Tibial nerve (tissue), 4 donors: ENCODE measurements at regions not wholly inside any gene's neighbourhood (a gene's known extent, or its start where the extent isn't known, plus 50 kb on each side); places are given as distances from the start of the nearest gene placed in this dataset.

Source experiments
- DNase-seq, 2 donors: peaks; one replicate each; pipeline ENCODE4 v3.0.0-alpha.2; 2019; ENCODE audit warnings: low spot score in 2 of 2
- H3K27ac ChIP-seq, 4 donors: fragments of 200-600 bp; sonication (generic) in 3 of 4; one replicate each; pipeline ENCODE4 v1.5.1; 2017 to 2019; ENCODE audit warnings: mild to moderate bottlenecking in 1 of 4
- H3K27me3 ChIP-seq, 2 donors: fragments of 200-600 bp; sonication (generic) in 1 of 2; one replicate each; pipeline versions ENCODE4 v1.5.1 to v1.6.0; 2017 to 2019
- H3K36me3 ChIP-seq, 3 donors: fragments of 200-600 bp; sonication (generic); one replicate each; pipeline ENCODE4 v1.5.1; 2018 to 2019
- H3K4me1 ChIP-seq, 4 donors: fragments of 200-600 bp; sonication (generic) in 3 of 4; one replicate each; pipeline ENCODE4 v1.5.1; 2017 to 2019
- H3K4me3 ChIP-seq, 4 donors: fragments of 200-600 bp; sonication (generic) in 3 of 4; one replicate each; pipeline ENCODE4 v1.5.1; 2017 to 2019; ENCODE audit warnings: mild to moderate bottlenecking in 1 of 4, moderate library complexity in 1 of 4
- H3K9me3 ChIP-seq, 4 donors: fragments of 200-600 bp; sonication (generic) in 3 of 4; one replicate each; pipeline ENCODE4 v1.5.1; 2017 to 2019
- CTCF ChIP-seq, 5 experiments: fragments of 200-600 bp in 3 of 5; fragments of 450-650 bp in 2 of 5; sonication (generic) in 3 of 5; IDR thresholded peaks; one replicate each; pipeline ENCODE4 v1.5.1; 2016 to 2019; ENCODE audit warnings: antibody characterized with exemption in 5 of 5, mild to moderate bottlenecking in 3 of 5, moderate library complexity in 2 of 5
- EP300 ChIP-seq, 2 donors: sonication (generic); formaldehyde crosslinking; IDR thresholded peaks; one replicate each; pipeline ENCODE4 v1.6.1; 2017; ENCODE audit warnings: antibody characterized with exemption in 2 of 2, mild to moderate bottlenecking in 1 of 2
- POLR2A ChIP-seq, 2 donors: fragments of 450-650 bp; IDR thresholded peaks; one replicate each; pipeline ENCODE4 v1.6.1; 2017; ENCODE audit warnings: antibody characterized with exemption in 2 of 2, mild to moderate bottlenecking in 2 of 2, moderate library complexity in 2 of 2
- WGBS, 2 donors: methylation state at CpG; one replicate each; pipeline ENCODE4 v1.1.5; 2018; 5-methylcytosine and 5-hydroxymethylcytosine counted together

DNA sequence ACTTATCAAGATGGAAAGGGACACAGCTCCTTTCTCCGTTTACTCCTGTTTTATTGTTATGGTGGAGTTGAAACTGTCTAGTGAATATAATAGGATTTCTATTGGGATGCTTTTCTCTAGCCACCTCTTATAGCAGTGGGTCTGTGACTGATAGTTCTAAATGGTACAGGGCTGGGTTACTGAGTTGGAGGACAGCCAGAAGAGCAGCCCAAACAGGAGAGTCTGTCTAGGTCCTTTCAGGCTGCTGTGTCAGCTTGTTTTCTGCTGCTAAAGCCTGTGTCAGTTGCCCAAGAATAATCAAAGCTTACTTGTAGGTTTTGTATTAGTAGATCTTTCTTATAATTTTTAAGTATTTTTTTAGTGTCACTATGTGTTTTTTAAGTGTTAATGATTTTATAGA, 356.0 kb upstream of the SEMA6A start:
- 84 to 88% methylated on average over 1 of the region's 1 CpG for whole genome bisulfite sequencing, 2 donors
- H3K4me3 ChIP-seq = no peak overlapping the region
- H3K27me3 ChIP-seq = no peaks in the 10 kb centered on the region
- TF ChIP-seq POLR2A (IDR thresholded peaks at IDR 0.05) = no peak
- no peak for TF ChIP-seq EP300 (IDR thresholded peaks at IDR 0.05)
- TF ChIP-seq CTCF (IDR thresholded peaks at IDR 0.05) = no peak
- H3K27ac ChIP-seq = no peak overlapping the region
- no peaks in the 10 kb centered on the region for H3K36me3 ChIP-seq
- H3K4me1 ChIP-seq = no peaks in the 10 kb centered on the region
- no peaks in the 10 kb centered on the region for H3K9me3 ChIP-seq
- no peak for DNase-seq

DNA sequence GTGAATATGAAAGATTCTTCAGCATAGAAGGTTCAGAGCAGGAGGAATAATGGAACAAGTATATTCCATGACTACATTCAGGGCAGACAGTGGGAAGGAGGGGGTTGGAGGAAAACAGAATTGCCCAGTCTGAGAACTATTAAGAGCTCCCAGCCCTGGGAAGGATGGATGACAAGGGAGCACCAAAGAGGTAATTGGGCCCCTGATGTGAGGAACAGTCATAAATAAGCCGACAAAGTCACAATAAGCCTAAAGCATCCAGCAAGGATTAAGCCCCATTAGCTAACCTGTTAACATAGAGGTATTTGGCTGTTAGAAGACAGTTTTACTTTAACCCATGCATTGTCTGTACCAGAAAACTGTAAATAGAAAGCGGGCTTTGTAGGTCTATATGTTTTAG, 348.7 kb upstream of the SEMA6A start:
- Histone ChIP-seq H3K4me3 (no peak overlapping the region), H3K9me3 (no peaks in the 10 kb centered on the region), H3K4me1 (no peaks in the 10 kb centered on the region), H3K36me3 (no peaks in the 10 kb centered on the region), H3K27ac (no peak overlapping the region), H3K27me3 (no peaks in the 10 kb centered on the region)
- 61 to 73% methylated on average over 2 of the region's 2 CpGs for WGBS, 2 donors
- no peak for TF ChIP-seq POLR2A (IDR thresholded peaks at IDR 0.05)
- no peak for DNase-seq

- Histone ChIP-seq H3K4me3 (no peak overlapping the region), H3K4me1 (no peaks in the 10 kb centered on the region), H3K9me3 (no peaks in the 10 kb centered on the region), H3K27me3 (no peaks in the 10 kb centered on the region), H3K36me3 (no peaks in the 10 kb centered on the region), H3K27ac (no peak overlapping the region)
- no peak for DNase-seq
- TF ChIP-seq EP300 (IDR thresholded peaks at IDR 0.05) = no peak
Measured at GRCh38 chr5:116922532-116922931, 347.9 kb upstream of the SEMA6A start.

DNA sequence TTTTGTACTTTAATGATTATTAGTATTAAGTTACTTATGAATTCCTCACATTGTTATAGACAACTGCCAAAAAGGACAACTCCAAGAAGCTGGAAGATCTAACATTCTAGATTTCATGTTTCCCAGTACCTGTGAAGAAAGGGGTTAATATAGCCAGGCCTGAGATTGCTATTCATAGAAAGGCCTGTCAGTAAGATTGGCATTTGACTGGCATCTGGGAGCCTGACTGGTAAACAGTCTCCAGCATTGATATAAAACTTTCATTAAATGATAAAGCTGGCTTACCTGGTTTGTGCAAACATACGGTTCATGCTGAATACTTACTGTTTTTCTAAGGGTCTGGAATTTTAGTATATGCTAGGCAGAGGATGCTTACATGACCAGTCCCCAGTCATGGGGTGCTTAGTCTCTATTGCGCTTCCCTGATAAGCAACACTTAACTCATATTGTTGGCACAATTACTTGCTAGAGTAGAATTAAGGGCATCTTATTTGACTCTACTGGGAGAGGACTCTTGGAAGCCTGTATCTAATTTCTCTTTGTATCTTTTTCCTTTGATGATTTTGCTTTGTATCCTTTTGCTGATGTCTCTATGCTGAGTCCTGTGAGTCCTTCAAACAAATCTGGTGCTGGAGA, 340.4 kb upstream of the SEMA6A start:
- WGBS, 2 donors = 95 to 100% methylated on average over 2 of the region's 2 CpGs

DNA sequence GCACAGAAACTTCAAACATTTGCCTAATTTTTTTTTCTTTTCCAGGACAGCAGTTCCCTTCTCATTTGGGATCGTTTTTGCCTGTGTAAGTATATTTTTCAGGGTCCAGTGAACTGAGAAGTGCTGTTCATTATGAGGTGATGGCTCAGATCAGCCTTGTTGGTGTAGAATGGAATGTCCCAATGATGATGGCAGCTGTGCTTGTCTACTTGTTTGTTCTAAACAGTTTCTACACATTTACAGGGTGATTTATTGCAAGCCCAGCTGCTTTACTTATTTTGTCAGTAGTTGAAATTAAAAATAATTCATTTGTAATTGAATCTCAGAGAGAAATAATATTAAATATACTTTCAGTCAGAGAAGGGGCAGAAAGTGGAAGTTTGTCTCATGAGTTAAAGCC, 337.6 kb upstream of the SEMA6A start:
- no peak for TF ChIP-seq CTCF (IDR thresholded peaks at IDR 0.05)

More for the DNA sequence above, 340.4 kb upstream of the SEMA6A start:
- no peak overlapping the region for H3K4me3 ChIP-seq
- no peaks in the 10 kb centered on the region for H3K4me1 ChIP-seq
- DNase-seq = no peak
- H3K9me3 ChIP-seq = no peaks in the 10 kb centered on the region
- TF ChIP-seq EP300 (IDR thresholded peaks at IDR 0.05) (no peak), CTCF (IDR thresholded peaks at IDR 0.05) (no peak), POLR2A (IDR thresholded peaks at IDR 0.05) (no peak)
- H3K36me3 ChIP-seq = no peaks in the 10 kb centered on the region
- H3K27ac ChIP-seq = no peak overlapping the region
- no peaks in the 10 kb centered on the region for H3K27me3 ChIP-seq

DNA sequence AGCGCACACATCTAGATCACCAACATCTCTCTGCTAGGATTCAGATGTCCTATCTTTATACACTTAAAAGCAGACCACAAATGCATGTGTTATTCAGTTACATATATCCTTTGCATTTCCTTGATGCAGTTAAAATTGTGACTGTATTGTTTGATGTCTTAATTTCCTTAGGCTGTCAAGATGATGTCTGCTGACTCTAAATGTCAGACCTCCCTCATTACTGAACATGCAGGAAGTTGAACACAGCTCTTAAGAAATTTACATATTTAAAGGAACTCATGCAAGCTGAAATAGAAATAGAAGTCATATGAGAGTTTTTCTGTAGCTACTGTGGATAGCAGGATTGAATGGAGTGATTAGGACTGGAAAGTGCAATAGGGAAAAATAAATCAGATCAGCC, 336.5 kb upstream of the SEMA6A start:
- TF ChIP-seq POLR2A (IDR thresholded peaks at IDR 0.05) (no peak), EP300 (IDR thresholded peaks at IDR 0.05) (no peak), CTCF (IDR thresholded peaks at IDR 0.05) (no peak)
- Histone ChIP-seq H3K9me3 (no peaks in the 10 kb centered on the region), H3K27me3 (no peaks in the 10 kb centered on the region), H3K4me1 (no peaks in the 10 kb centered on the region), H3K4me3 (no peak overlapping the region), H3K27ac (no peak overlapping the region), H3K36me3 (no peaks in the 10 kb centered on the region)
- 97% methylated on average over 1 of the region's 1 CpG for WGBS, 2 donors
- no peak for DNase-seq

More for the DNA sequence above, 337.6 kb upstream of the SEMA6A start:
- no peak overlapping the region for H3K27ac ChIP-seq
- no peaks in the 10 kb centered on the region for H3K4me1 ChIP-seq
- H3K4me3 ChIP-seq = no peak overlapping the region
- H3K9me3 ChIP-seq = no peaks in the 10 kb centered on the region
- 78 to 87% methylated on average over 1 of the region's 1 CpG for WGBS, 2 donors
- DNase-seq = no peak
- no peaks in the 10 kb centered on the region for H3K36me3 ChIP-seq
- H3K27me3 ChIP-seq = no peaks in the 10 kb centered on the region
